ENCODE measurements at regions not wholly inside any gene's neighbourhood (a gene's known extent, or its start where the extent isn't known, plus 50 kb on each side); places are given as distances from the start of the nearest gene placed in this dataset.

GRCh38 chr5:3269395-3270169 is 326.1 kb upstream of the IRX1 start:
- no peak for TF ChIP-seq CTCF (IDR thresholded peaks at IDR 0.05)
- no peak for TF ChIP-seq POLR2A (IDR thresholded peaks at IDR 0.05)

Measured in lower leg skin (tissue), 3 donors.